Fibroblast of skin of right biceps (primary cell): ENCODE measurements at regions not wholly inside any gene's neighbourhood (a gene's known extent, or its start where the extent isn't known, plus 50 kb on each side); places are given as distances from the start of the nearest gene placed in this dataset.

Experiments
- DNase-seq: peaks from one replicate; pipeline ENCODE4 v3.0.0-alpha.2; 2013

DNA sequence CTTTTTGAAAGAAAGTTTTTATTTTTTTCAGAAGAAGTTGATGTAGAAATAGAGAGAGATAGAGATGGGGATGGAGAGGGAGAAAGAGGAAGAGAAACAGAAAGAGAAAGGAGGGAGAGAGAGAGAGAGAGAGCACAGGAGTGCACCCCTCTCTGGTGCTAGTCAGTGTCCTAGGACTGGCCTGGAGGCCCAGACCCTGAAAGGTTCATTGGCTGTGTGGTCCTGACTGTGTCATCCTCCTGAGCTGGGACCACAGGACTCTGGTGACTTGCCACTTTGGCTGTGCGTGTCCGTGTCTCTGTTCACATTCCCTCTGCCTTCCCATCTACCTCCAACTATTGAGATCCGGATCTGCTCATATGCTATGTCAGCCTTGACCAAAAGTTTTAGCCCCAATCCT lies 62.1 kb upstream of the SHH start:
- DNase-seq = no peak

DNA sequence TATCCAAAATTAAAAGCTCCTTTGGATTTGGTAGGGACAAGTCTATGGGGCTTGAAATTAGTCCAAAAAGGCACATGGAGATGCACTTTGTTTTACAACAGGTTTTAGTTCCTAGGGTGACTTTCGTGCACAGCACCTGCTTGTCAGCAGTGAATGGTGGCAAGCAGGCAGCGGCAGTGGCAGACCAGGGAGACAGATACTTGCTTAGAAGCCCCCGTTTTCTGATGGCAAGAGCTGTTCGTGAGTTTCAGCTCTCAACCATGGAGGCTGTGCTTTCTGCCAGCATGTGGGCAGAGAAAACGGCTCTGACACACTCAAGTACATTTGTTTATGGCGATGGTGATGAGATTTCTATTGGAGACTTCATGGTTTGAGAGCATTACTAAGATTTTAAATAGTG lies 61.7 kb upstream of the SHH start:
- no peak for DNase-seq

DNA sequence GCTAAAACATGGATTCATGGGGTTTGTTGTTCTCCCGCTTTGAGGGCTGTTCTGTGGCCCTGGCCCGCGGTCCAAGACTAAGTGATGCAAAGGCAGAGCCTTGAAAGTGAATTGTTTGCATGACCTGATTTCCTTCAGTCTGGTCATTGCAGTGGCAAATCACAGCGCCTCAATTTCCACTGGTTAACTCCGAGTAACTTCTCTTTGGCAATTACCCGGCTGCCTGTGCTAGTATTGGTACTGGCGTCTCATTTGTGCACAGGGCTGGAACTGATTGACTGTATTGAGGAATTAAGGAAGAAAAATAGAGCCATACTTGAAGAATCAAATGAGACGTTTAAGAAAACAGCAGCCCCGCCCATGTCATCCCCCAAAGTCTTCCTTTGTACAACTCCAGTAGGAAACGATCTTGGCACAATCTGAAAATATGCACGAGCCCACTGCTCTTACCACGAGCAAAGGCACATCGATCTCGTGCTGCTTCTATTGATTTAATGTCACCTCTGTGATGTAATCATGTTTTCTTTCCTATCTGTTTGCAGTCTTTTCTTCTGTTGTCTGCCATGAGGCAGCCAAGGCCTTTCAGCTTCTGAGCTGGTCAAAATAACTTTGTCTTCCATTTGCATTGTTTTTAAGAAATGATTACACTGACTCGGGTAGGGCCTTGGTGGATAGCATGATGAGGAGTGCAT lies 60.6 kb upstream of the SHH start:
- DNase-seq = no peak

DNA sequence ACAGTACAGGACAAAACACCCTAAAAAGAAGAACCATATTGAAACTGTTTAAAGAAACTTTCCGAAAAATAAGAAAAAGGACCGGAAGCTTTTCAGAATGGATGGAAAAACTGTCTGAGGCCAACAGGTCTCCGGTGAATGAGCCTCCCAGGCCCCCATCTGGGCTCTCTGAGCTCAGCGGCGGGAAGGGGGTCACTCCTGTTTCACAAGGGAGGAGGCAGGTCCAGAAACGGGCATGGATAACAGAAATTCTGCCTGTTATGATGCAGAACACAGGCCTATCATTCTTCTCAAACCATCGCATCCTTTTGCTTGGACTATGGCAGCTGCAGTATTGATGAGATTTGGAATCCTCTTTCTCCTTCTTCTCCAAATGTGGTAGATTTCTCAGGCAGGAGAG lies 58.9 kb upstream of the SHH start:
- no peak for DNase-seq

DNA sequence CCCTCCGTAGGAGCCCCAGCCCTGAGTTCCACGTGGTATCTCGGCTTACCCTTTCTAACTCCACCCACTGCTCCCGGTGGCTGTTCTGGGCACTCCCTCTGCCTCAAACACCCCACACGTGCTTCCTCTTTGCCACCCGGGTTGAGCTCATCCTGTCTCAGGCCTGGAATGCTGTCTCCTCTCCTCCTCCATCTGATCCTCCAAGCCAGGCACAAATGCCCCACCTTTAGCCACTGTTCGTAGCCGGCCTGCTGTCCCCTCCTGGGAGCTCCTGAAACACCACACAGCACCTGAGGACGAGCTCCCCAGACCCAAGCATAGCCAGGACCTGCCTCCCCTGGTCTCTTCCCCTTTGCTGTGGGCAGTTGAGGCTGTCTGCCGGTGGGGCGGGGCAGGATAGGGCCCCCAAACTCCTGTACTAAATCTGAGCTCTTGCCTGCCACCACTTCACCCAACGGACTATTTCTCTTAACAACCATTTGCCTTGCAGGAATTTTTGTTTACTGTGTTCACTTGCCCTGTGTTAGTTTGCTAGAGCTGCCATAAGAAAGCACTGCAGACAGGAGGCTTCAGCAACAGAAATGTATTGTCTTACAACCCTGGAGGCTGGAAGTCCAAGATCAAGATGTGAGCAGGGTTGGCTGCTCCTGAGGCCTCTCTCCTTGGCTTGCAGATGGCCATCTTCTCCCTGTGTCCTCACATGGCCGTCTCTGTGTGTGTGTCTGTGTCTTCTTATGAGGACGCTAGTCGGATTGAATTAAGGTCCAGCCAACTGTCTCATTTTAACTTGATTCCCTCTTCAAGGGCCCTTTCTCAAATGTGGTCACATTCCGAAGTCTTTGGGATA lies 58.3 kb upstream of the SHH start:
- no peak for DNase-seq

DNA sequence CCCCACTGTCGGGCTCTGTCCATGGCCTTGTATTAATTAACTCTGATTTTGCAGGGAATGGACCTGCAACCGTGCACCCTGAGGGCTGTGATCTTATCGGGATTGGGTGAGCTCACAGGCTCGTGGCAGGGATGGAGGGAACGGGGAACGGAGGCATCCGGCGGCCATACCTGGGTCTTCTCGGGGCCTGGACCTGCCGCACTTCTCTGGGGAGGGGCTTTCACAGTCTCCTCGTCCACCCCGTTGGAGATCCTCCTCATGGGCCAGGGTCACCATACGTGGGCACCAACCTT lies 57.5 kb upstream of the SHH start:
- DNase-seq = no peak

DNA sequence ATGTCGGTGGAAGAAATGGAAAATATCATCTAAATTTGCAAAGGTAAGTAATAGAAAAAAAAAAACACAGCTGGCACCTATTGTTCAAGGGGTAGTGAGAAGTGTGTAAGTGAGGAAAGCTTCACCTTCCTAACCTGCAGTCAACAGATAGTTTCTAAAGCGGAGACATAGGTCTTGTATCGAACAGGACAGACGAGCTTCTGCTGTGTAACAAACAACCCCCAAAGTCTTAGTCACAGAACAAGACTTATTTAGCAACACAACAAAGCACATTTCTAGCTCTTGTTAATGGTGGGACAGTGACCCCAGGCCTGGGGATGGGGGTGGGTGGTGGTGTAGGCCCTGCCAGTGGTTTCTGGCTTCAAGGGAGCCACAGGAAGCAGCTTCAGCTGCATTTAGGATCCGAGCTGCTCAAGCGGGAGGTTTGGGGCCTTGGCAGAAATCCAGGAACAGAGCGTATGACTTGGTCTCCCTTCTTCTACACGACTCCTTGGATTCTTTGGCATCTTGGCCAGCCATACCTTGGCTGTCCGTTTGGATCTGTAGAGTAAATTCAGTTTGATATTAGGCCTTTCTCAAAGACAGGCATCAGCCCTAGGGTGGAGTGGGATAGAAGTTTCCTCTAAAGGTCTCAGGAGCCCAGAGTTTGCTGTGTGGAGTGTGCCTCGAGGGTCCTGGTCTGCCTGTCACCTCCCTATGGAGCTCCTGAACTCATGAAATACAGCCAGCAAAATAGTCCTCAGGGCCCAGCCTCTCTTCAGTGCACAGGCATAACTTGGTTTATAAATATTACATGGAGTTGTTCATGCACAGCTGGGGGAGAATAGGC lies 56.9 kb upstream of the SHH start:
- DNase-seq = no peak

DNA sequence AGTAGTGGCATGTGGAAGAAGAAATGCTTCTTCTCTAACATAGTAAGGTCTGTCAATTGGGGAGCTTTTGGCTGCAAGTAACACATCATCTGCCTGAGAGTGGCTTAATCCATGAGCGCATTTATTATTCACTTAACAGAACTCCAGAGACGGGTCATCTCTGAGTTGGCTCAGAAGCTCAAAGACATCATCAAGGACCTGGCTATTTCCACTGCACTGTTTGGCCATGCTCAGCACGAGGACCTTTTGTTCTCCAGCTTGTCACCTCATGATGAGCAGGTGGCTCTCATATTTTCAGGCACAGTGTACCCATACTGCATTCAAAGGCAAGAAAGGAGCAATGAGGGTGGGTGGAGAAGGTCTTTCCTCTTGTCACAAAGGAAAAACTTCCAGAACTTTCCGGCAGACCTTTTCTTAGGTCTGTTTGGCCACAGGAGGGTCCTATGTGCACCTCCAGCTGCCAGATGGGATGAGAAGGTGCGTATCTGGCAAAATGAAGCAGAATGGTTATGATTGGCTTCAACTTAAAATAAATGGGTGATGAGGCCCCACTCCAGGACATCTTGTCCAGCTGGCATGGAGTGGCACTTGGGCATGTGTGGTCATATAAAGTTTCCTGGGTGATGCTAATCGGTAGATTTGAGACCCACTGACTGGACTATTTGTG lies 55.6 kb upstream of the SHH start:
- no peak for DNase-seq

DNA sequence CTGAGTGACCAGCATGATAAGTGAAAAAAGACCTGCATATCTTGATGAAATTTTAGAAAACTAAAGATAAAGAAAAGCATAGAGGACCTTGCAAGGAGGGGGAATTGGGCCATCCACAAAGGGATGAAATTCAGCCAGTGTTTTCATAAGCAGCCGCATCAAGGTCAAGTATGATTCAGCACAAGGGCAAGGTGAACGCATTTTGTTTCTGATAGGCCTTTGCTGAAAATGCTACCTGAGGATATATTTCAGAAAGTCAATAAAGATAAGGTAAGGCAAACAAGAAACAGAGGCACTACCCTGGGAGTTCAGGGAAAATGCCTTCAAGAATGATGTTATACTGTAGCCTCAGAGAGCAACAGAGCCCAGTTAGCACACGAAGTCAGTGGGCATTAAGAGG lies 55.0 kb upstream of the SHH start:
- DNase-seq = no peak

DNA sequence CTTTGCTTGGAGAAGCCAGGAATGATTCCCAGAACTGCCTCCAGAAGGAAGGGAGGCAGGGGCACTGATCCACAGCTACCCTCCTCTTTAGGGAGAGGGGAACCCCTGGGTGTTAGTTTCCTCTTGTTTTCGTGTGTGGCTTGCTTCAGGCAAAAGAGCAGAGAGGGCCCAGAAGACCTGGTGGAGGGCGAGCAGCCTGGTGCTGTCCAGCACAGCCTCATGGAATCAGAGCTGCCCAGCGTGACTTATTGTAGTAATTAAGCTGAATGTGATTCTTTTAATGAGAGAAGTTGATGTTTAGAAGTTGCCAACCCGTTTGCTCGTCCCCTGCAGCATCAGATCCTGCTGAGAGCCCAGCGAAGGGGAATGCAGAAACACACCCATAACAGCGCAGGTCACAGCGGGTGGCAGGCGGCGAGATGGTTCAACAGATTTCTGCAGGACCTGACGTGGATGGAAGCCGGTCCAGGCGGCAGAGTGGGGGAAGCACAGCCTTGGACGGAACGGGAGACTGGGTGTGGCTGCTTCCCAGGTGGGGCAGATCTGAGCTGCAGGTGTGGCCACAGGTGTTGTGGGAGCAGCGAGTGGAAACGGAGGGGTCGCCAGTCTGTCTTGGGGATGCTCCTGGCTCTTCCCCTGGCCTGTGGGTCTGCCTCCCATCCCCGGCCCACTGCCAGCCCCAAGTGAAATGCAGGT lies 53.7 kb upstream of the SHH start:
- DNase-seq = no peak

DNA sequence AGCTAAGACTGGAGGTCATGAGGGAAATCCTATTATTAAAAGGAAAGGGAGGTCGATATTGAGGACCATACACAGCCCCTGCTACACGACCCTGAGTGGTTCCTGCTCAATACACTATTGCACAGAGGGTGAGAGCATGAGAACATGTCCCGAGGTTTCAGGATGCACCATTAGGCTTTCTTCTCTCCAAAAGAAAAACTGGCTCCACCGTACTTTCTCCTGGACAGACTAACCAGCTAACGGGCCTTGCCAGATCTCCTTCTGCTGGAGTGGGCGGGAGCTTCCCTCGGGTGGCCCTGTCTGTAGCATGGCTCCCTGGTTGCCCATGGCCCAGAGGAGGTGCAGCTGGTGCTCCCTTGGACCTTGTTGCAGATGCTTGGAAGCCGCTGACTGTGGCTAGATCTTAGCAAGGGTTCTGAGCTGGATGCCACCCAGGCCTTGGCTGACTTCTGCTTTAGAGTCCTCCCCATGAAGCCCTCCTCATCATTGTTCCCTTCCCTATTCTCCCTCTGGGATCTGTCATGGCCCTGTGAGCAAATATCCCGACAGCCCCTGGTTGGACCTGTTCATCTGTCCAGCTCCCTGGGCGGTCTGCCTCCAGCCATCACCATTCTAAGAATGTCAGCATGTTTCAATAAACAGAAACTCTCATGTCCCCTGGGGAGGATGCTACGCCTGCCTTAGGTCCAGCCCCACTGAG lies 52.9 kb upstream of the SHH start:
- DNase-seq = no peak

DNA sequence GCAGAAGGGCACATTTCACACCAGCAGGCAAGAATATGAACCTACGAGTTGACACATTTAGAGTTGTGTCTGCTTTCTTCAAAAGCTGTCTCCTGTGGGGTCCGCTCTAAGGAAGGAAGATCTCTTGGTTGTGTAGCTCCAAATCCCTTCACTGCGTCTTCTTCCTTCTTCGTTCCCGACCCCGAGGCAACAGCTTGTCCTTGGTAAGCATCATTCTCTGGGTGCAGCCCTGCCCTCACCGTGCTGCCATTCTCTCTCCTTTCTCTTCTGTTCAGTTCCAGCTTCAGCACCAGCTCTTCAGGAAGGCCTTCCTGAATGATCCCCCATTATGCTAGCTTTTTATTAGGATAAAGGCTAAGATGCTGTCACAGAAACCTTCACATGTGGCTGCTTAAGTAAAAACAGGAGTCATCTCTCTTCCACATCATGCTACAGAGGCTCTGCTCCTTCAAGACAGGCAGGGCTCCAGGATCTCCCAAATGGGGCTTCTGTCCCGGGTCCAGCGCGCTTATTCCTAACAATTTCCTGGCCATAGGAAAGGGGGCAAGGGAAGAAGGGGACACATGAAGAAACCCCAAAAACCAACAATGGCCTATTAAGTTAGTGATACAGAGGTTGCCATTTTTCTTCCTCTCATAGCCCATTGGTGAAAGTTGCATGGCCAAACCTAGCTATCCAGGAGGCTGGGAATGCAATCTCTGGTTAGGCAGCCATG lies 52.2 kb upstream of the SHH start:
- DNase-seq = no peak

DNA sequence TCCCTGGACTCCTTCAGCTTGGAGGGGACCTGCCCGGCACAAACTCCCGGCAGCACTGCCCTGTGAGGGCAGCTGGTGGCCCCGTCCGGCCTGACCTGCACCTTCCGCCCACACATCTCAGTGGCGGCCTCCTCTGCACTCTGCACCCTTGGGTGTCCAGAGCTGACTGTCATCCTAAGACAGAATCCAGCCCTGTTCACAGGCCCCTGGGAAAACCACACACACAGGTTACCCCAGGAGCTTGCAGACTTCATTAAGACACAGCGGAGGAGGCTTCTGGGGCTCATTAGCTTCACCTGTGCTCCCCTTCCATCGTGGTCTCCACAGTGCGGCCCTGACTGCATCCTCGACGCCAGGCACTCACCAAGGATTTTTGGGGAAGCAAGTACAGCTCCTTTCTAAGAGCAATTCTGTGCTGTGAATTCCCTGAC lies 51.5 kb upstream of the SHH start:
- no peak for DNase-seq

DNA sequence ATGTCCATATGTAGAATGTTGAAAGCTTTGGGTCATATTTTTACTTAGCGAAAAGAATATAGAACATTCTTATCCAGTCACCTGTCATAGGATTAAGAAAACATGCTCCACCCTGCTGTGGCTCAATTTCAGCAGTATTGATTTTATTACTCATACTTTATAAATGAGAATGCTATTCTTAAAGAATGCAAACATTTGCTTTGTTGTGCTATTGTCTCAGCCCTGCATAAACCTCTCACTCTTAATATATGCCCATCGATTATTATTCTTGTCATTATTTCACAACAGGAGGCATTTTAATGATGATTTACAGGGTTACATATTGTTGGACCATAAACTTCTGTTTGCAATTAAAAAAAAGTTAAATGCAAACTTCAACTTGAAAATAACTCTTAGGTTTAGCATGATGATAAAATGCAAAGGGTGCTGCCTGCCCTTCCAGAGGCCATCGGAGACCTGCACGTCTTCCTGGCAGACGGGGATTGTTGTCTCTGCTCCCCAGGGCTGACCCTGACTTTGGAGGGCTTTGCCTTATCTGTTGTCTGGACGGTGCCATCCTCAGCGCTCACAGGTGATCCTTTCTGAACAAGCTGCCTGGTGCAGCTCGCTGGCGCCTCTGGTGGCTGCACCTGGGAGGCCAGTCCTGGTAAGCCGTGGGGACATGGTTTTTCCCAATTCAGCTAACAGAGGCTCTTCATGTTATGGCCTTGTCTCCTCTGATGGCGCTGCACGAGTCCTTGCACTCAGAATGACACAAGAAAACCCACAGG lies 50.0 kb upstream of the SHH start:
- no peak for DNase-seq
